NT2/D1 (cell line): ENCODE measurements at regions not wholly inside any gene's neighbourhood (a gene's known extent, or its start where the extent isn't known, plus 50 kb on each side); places are given as distances from the start of the nearest gene placed in this dataset.

Source experiments
- SUZ12 ChIP-seq: IDR thresholded peaks from 2 replicates; pipeline ENCODE4 v1.6.1; 2011; ENCODE audit not compliant: insufficient read length, insufficient read depth; ENCODE audit errors: extremely low read depth
- YY1 ChIP-seq: IDR thresholded peaks from 2 replicates; pipeline ENCODE4 v1.6.1; 2011; ENCODE audit not compliant: insufficient read length, insufficient read depth
- ZNF274 ChIP-seq: IDR thresholded peaks from 2 replicates; pipeline ENCODE4 v1.6.1; 2011; ENCODE audit warnings: mild to moderate bottlenecking, low read depth, low read length

- TF ChIP-seq SUZ12 (no peak), ZNF274 (no peak), YY1 (no peak)
Observed at GRCh38 chr18:68429111-68429510, 285.8 kb downstream of the TMX3 start.
